Epithelial cell of esophagus (primary cell): ENCODE measurements at regions not wholly inside any gene's neighbourhood (a gene's known extent, or its start where the extent isn't known, plus 50 kb on each side); places are given as distances from the start of the nearest gene placed in this dataset.
"Not testable (repeated sequence)": the region's sequence is repeated elsewhere in the genome, so short reads cannot be mapped to it uniquely, and the experiment has no call there.

Experiments used
- DNase-seq: peaks from one replicate; pipeline ENCODE4 v3.0.0; 2010; ENCODE audit warnings: low read depth
- H3K4me3 ChIP-seq: 2 replicates; pipeline ENCODE4 v1.5.1; 2011; ENCODE audit warnings: mild to moderate bottlenecking, low read length, control low read depth
- TF ChIP-seq, protein P1 (sequence below): IDR thresholded peaks from 2 replicates; pipeline ENCODE4 v1.5.1; 2011; ENCODE audit warnings: low read depth, mild to moderate bottlenecking, low read length, control low read depth, inconsistent platforms; ENCODE audit not compliant: insufficient read depth; ENCODE audit errors: missing control alignments

DNA sequence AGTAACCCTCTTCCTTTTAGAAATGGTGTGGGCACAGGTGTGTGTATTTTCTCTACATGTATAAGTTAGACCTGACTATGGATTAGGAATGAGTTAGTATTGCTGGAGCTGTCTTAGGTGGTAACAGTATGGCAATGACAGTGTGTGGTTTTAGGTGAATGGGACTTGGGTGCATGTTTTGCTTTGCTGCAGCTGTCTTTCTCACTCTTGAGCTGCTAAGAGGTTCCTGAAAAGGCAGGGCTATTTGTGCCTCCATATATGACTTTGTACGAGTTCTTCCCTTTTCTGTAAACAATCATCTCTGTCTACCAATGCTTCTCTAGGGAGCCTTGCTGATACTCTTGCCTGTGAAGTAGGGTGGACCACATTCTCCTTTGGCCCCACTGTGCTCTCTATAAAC is 234.8 kb upstream of the HHIP start:
- DNase-seq, result no peak

DNA sequence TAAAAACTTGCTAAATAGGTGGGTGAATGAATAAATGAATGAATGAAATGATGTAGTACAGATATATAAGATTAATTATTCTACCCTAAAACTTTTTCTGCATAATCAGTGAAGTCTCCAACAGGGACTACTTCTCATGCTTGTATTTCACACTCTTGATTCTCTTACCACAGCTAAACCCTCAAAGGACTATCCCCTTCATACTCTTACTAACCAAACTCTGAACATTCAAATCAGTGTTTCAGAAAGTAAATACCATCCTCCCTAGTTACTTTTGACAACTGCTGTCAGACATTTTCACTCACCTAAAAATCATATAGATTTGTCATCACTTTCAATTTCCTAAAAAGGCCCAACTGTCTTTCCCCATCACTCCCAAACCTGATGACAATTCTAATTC is 234.3 kb upstream of the HHIP start:
- H3K4me3 ChIP-seq, result no peak overlapping the region
- DNase-seq, result no peak
- TF ChIP-seq, protein P1, sequence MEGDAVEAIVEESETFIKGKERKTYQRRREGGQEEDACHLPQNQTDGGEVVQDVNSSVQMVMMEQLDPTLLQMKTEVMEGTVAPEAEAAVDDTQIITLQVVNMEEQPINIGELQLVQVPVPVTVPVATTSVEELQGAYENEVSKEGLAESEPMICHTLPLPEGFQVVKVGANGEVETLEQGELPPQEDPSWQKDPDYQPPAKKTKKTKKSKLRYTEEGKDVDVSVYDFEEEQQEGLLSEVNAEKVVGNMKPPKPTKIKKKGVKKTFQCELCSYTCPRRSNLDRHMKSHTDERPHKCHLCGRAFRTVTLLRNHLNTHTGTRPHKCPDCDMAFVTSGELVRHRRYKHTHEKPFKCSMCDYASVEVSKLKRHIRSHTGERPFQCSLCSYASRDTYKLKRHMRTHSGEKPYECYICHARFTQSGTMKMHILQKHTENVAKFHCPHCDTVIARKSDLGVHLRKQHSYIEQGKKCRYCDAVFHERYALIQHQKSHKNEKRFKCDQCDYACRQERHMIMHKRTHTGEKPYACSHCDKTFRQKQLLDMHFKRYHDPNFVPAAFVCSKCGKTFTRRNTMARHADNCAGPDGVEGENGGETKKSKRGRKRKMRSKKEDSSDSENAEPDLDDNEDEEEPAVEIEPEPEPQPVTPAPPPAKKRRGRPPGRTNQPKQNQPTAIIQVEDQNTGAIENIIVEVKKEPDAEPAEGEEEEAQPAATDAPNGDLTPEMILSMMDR, result no peak

More for the DNA sequence above, 234.8 kb upstream of the HHIP start:
- no peak overlapping the region for H3K4me3 ChIP-seq
- TF ChIP-seq, protein P1, result no peak

DNA sequence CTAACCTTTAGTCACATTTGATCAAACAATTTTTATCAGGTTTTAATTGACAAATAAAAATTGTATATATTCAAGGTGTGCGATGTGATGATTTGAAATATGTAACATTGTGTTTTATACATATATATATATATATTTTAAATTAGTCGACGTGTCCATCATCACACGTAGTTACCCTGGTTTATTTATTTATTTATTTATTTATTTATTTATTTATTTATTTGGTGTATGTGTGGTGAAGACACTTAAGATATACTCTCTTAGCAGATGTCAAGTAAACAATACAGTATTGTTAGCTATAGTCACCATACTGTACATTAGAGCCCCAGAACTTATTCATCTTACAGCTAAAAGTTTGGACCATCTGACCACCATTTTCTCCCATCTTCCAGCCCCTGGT is 224.9 kb upstream of the HHIP start:
- TF ChIP-seq, protein P1, result no peak
- DNase-seq, result no peak
- H3K4me3 ChIP-seq, result no peak overlapping the region

DNA sequence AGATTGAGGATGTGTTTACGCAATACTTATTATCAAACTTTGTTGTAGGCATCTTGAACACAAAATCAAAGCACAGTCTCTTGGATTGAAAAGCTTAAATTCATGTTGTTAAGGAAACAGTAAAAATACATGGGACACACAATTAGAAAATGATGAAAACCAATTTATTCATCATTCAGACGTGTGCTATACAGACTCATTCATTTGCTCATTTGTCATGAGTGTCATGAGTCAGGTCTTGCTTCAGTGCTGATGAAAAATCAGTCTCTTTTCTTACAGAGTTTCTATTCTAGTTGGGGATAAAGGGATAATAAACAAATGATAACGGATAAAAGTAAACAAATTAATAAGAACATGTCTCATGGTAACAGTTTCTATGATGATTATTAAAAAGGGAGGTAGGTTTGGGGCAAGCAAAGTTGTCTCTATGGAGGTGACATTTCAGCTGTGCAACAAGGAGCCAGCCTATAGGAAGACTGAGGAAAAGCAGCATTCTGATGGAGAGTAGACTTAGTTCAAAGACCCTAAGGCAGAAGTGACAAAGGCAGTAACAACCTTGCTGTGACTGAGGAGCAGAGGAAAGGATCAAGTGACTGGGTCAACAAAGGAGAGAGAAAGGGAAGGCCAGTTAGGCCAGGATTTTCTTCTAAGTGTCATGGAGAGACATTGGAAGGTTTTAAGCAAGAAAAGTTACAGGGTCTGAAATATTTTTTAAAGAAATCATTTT is 224.0 kb upstream of the HHIP start:
- TF ChIP-seq, protein P1, result no peak
- peak; percentile 65 for DNase-seq
- H3K4me3 ChIP-seq, result no peak overlapping the region

DNA sequence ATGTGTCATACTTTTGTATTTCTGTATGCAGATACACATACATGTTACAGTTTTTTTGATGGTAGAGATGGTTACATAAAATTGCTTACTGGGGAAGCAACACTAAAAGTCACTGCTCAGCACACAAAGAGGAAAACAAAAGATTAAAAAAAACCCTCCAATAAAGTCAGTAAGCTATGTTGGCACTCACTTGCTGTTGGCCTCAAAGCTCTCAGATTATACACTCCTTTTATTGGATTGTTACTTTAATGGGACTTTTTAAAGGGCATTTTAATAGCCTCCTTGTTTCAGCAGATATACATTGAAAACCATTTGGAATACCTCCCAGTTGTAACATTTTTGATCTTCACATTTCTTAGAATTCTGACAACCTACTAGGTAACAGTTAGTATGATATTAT is 222.0 kb upstream of the HHIP start:
- H3K4me3 ChIP-seq, result no peak overlapping the region
- DNase-seq, result no peak
- TF ChIP-seq, protein P1, result no peak

DNA sequence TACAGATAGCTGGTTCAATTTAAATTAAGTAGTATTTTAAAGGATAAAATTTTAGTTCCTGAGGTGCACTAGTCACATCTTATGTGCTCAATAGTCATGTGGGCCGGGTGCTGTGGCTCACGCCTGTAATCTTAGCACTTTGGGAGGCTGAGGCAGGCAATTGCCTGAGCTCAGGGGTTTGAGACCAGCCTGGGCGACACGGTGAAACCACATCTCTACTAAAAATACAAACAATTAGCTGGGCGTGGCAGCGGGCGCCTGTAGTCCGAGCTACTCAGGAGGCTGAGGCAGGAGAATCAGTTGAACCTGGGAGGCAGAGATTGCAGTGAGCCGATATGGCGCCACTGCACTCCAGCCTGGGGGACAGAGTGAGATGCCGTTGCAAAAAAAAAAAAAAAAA is 219.9 kb upstream of the HHIP start:
- DNase-seq, H3K4me3 ChIP-seq: not testable (repeated sequence)

DNA sequence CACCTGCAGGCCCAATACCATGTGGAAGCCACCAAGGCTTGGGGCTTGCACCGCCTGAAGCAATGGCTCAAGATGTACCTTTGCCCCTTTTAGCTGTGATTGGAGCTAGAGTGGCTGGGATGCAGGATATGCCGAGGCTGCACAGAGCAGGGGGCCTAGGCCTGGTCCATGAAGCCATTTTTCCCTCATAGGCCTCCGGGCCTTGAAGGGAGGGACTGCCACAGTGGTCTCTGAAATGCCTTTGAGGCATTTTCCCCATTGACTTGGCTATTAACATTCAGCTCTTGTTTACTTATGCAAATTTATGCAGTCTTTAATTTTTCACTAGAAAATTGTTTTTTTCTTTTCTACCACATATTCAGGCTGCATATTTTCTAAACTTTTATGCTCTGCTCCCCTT is 203.2 kb upstream of the HHIP start:
- no peak for DNase-seq
- TF ChIP-seq, protein P1, result no peak
- no peak overlapping the region for H3K4me3 ChIP-seq
